ENCODE measurements at regions not wholly inside any gene's neighbourhood (a gene's known extent, or its start where the extent isn't known, plus 50 kb on each side); places are given as distances from the start of the nearest gene placed in this dataset.

DNA sequence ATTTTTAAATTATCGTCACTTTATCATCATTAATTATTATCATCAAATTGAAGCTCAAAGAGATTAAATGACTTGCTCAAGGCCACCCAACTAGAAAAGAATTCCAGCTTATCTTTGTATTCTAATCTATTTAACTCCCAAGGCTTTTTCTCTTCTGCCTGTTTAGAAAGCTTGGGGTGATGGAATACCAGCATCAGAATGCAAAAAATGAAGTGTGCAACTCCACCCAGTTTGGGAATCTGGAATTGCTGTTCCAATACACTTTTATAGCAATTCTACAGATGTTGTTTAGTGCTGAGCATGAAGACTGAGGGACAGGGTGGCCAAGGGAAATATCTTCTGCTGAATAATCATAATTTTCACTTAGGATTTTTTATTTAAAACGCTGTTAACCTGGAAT is 97.2 kb upstream of the FIBIN start:
- no peak for DNase-seq
- peaks cover 0 to 30% (median 0%) of the 10 kb centered on the region in 11 donors for H3K9me3 ChIP-seq
- no peaks in the 10 kb centered on the region for H3K27me3 ChIP-seq
- TF ChIP-seq, protein P1, sequence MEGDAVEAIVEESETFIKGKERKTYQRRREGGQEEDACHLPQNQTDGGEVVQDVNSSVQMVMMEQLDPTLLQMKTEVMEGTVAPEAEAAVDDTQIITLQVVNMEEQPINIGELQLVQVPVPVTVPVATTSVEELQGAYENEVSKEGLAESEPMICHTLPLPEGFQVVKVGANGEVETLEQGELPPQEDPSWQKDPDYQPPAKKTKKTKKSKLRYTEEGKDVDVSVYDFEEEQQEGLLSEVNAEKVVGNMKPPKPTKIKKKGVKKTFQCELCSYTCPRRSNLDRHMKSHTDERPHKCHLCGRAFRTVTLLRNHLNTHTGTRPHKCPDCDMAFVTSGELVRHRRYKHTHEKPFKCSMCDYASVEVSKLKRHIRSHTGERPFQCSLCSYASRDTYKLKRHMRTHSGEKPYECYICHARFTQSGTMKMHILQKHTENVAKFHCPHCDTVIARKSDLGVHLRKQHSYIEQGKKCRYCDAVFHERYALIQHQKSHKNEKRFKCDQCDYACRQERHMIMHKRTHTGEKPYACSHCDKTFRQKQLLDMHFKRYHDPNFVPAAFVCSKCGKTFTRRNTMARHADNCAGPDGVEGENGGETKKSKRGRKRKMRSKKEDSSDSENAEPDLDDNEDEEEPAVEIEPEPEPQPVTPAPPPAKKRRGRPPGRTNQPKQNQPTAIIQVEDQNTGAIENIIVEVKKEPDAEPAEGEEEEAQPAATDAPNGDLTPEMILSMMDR (IDR thresholded peaks at IDR 0.05): no peak
- no peaks in the 10 kb centered on the region for H3K4me1 ChIP-seq
- no peak for ATAC-seq
- H3K36me3 ChIP-seq: no peaks in the 10 kb centered on the region
- no peak overlapping the region for H3K27ac ChIP-seq
- intact Hi-C loops (cut with DNase I): no loop called here
- H3K4me3 ChIP-seq: no peak overlapping the region
- 34 to 39% methylated on average over 2 of the region's 2 CpGs for WGBS, 2 donors

DNA sequence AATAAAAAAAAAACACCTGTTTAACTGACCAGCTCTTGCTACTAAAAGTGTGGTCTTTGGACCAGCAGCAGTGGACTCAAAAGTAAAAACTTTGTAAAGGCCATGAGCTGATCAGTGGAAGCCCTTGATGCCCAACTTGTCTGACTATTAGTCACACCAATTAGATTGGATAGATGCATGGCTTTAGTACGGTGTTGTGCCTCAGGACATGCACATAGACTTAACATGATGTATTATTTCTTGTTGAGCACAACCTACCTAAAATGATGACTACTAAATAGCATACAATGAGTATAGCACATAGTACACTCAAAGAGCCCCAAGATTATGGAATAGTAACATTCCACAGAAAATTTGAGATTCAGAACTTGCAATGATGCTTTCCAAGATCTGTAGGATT is 95.1 kb upstream of the FIBIN start:
- H3K27ac ChIP-seq: no peak overlapping the region
- no peak for ATAC-seq
- TF ChIP-seq, protein P1 (IDR thresholded peaks at IDR 0.05): no peak
- H3K4me3 ChIP-seq: no peak overlapping the region
- no peak for DNase-seq
- H3K9me3 ChIP-seq: peaks cover 0 to 22% (median 0%) of the 10 kb centered on the region in 11 donors
- H3K36me3 ChIP-seq: no peaks in the 10 kb centered on the region
- no peaks in the 10 kb centered on the region for H3K27me3 ChIP-seq
- no peaks in the 10 kb centered on the region for H3K4me1 ChIP-seq
- intact Hi-C loops (cut with DNase I): no loop called here
- WGBS, 2 donors: 94 to 95% methylated on average over 1 of the region's 1 CpG

DNA sequence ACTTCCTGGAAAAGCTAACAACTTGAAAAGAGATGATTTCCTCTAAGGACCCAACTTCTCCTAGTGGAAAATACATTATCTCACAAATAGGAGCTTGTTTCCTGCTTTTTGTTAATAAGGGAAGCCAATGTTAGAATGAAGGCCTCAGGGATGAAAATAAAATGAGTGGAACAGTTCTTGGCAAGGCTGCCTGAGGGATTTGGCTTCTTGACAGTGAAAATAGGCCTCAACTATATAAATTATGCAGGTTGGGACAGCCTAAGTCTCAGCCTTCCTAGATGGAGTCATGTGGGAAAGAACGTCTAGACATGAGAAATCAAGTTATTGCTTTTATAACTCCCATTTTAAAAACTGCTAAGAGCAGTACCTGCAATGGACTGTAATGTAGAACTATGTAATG is 92.8 kb upstream of the FIBIN start:
- Histone ChIP-seq H3K9me3 (peaks cover 0 to 1% (median 0%) of the 10 kb centered on the region in 11 donors), H3K4me3 (no peak overlapping the region), H3K27me3 (no peaks in the 10 kb centered on the region), H3K36me3 (no peaks in the 10 kb centered on the region), H3K4me1 (no peaks in the 10 kb centered on the region), H3K27ac (no peak overlapping the region)
- DNase-seq: no peak
- no peak for ATAC-seq
- intact Hi-C loops (cut with DNase I): no loop called here
- TF ChIP-seq, protein P1 (IDR thresholded peaks at IDR 0.05): no peak
- 41 to 45% methylated on average over 1 of the region's 1 CpG for WGBS, 2 donors

DNA sequence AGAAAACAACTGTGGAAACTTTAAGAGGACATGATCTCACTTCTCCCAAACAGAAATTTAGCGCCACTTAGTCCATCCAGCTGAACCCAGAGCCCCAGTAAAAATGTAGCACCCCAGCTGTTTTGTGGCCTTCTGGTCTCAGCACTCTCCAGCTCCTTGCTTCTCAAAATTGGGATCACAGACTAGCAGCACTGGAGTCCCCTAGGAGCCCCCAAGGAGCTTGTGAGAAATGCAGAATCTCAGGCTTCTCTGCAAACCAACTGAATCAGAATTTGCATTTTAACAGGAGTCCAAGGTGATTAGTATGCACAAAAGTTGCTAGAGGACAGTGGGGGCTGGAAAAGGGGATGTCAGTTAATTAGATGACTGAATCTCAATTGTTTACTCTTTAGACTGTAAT is 89.8 kb upstream of the FIBIN start:
- H3K9me3 ChIP-seq: no peaks in the 10 kb centered on the region
- no peaks in the 10 kb centered on the region for H3K36me3 ChIP-seq
- DNase-seq (no peak), ATAC-seq (no peak)
- 90 to 93% methylated on average over 1 of the region's 1 CpG for WGBS, 2 donors
- no peak overlapping the region for H3K27ac ChIP-seq
- H3K4me3 ChIP-seq: no peak overlapping the region
- intact Hi-C loops (cut with DNase I): no loop called here
- TF ChIP-seq, protein P1 (IDR thresholded peaks at IDR 0.05): no peak
- no peaks in the 10 kb centered on the region for H3K4me1 ChIP-seq
- H3K27me3 ChIP-seq: no peaks in the 10 kb centered on the region

DNA sequence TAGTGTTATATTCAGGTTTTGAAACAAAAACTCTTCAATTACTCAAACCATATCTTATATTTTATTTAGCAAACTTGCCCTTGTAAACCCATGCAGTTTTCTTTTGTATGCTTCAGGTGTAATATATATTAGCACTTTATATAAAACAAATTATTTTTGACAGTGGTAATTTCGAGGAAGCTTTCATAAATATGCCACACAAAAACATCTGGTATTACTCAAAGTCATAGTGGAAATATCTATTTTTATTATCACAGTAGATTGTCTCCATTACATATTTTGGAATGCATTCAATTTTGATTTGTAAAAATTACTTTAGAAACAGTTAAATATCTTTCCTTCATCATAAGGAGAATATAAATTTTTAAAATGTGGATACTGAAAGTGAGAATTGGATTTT is 89.1 kb upstream of the FIBIN start:
- H3K36me3 ChIP-seq: no peaks in the 10 kb centered on the region
- ATAC-seq (no peak), DNase-seq (no peak)
- H3K27me3 ChIP-seq: no peaks in the 10 kb centered on the region
- intact Hi-C loops (cut with DNase I): no loop called here
- no peaks in the 10 kb centered on the region for H3K9me3 ChIP-seq
- H3K4me1 ChIP-seq: no peaks in the 10 kb centered on the region
- TF ChIP-seq, protein P1 (IDR thresholded peaks at IDR 0.05): no peak
- H3K27ac ChIP-seq: no peak overlapping the region
- H3K4me3 ChIP-seq: no peak overlapping the region
- 39 to 55% methylated on average over 1 of the region's 1 CpG for WGBS, 2 donors
